Ovary (tissue), 7 donors: ENCODE measurements at regions not wholly inside any gene's neighbourhood (a gene's known extent, or its start where the extent isn't known, plus 50 kb on each side); places are given as distances from the start of the nearest gene placed in this dataset.

Experiments
- DNase-seq, 5 donors: peaks; one replicate each; pipeline ENCODE4 v3.0.0-alpha.2; 2019 to 2020
- H3K27ac ChIP-seq, 2 donors: fragments of 200-600 bp; one replicate each; pipeline versions ENCODE4 v1.5.1 to v1.8.0; 2019 to 2022
- H3K27me3 ChIP-seq: fragments of 200-600 bp; one replicate; pipeline ENCODE4 v1.8.0; 2022
- H3K36me3 ChIP-seq: fragments of 200-600 bp; sonication (generic); one replicate; pipeline ENCODE4 v1.5.1; 2019
- H3K4me1 ChIP-seq: one replicate; pipeline ENCODE4 v1.8.1; 2013; ENCODE audit warnings: mild to moderate bottlenecking, moderate library complexity; ENCODE audit not compliant: insufficient read depth
- H3K4me3 ChIP-seq: fragments of 200-600 bp; sonication (generic); one replicate; pipeline ENCODE4 v1.5.1; 2017
- H3K9me3 ChIP-seq, 2 donors: fragments of 200-600 bp in 1 of 2; sonication (generic) in 1 of 2; one replicate each; pipeline versions ENCODE4 v1.5.1 to v1.8.1; 2013 to 2019; ENCODE audit warnings: mild to moderate bottlenecking in 1 of 2, moderate library complexity in 1 of 2
- CTCF ChIP-seq, 3 donors: fragments of 450-650 bp in 2 of 3; fragments of 200-600 bp in 1 of 3; IDR thresholded peaks; one replicate each; pipeline versions ENCODE4 v1.5.1 to v1.8.0; 2016 to 2022; ENCODE audit warnings: antibody characterized with exemption in 3 of 3, mild to moderate bottlenecking in 1 of 3
- EP300 ChIP-seq: sonication (generic); formaldehyde crosslinking; IDR thresholded peaks from one replicate; pipeline ENCODE4 v1.6.1; 2017; ENCODE audit warnings: antibody characterized with exemption
- POLR2A ChIP-seq: fragments of 450-650 bp; IDR thresholded peaks from one replicate; pipeline ENCODE4 v1.6.1; 2017; ENCODE audit warnings: antibody characterized with exemption, mild to moderate bottlenecking, moderate library complexity
- WGBS, 3 donors: extraction: QIAGEN DNeasy Blood & Tissue Kit in 1 of 3; methylation state at CpG; one replicate each; pipeline versions ENCODE4 v1.1.5 to v1.1.7; 2013 to 2017; 5-methylcytosine and 5-hydroxymethylcytosine counted together
- intact Hi-C, 4 donors: fragments of 100-400 bp; cut with DNase I; formaldehyde crosslinking; loops; one replicate each; pipeline versions ENCODE4 v1.11.0 to v1.15.1; 2022 to 2023
- donor health status: DM: no; HTN: no; CAD: no; lungs with moderate emphysema.
- donor health status: DM: no; HTN: no; CAD: no.
- donor health status: Bipolar disorder and iron deficiency.
- donor health status: DM: no; HTN: no; CAD: no.
- donor health status: DM: yes; HTN: yes; CAD: no.

- intact Hi-C loops: loop anchor here (5.0 to 10.0 kb wide), 4 partner anchors 76 to 846 kb away; no protein-coding TSS in a partner anchor
- TF ChIP-seq CTCF (IDR thresholded peaks at IDR 0.05): no peak
- H3K36me3 ChIP-seq: no peaks in the 10 kb centered on the region
- no peak overlapping the region for H3K27ac ChIP-seq
- no peaks in the 10 kb centered on the region for H3K27me3 ChIP-seq
- H3K4me1 ChIP-seq: peaks cover 1% of the 10 kb centered on the region
- 76 to 83% (median 82%) methylated on average over 5 of the region's 5 CpGs for WGBS, 3 donors
- no peak for DNase-seq
- no peak overlapping the region for H3K4me3 ChIP-seq
- no peaks in the 10 kb centered on the region for H3K9me3 ChIP-seq
Observed at GRCh38 chr11:10938650-10939387, 81.0 kb upstream of the ZBED5 start.

DNA sequence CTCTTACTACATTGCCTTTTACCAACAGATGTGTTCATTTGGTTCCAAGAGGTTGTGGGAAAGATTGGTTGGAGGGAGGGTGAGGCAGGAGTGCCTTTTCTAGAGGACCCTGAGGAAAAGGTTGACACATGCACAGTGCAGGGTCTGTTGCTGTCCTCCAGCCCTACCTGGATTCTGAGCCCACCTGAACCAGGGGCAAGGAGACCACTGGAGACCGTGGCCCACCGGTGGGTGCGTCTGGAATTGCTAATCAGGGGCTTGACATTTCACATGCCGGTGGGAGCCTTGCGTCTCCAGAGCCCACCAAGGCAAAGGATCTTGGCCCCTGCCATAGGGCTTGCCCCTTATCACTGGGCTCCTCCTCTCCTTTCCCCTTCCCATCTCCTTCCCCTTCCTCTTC, 80.4 kb upstream of the ZBED5 start:
- Histone ChIP-seq H3K4me3 (no peak overlapping the region), H3K27ac (no peak overlapping the region), H3K36me3 (no peaks in the 10 kb centered on the region), H3K9me3 (no peaks in the 10 kb centered on the region), H3K4me1 (peaks cover 1% of the 10 kb centered on the region), H3K27me3 (no peaks in the 10 kb centered on the region)
- TF ChIP-seq POLR2A (no peak), CTCF (IDR thresholded peaks at IDR 0.05) (no peak), EP300 (no peak)
- WGBS, 3 donors: 93 to 95% (median 95%) methylated on average over 5 of the region's 5 CpGs
- DNase-seq: no peak
- intact Hi-C loops: loop anchor here (5.0 to 10.0 kb wide), 4 partner anchors 77 to 847 kb away; no protein-coding TSS in a partner anchor

DNA sequence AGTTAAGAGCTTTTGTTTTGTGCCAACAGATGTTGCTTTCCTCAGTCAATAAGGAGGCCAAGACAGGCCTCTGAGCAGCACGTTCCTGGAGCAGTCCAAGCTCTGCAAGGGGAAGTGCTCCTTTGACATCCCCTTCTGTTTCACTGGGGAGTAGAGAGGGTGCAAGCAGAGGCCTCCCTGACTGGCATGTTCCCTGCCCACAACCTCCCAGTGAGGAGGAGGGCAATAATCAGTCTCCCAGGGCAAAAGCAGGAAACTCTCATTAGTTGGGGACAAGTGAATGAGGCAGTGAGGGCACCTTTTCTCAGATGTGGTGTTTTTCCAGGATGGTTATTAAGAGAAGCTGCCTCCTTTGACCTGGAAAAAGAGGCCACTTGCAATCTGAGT, 79.5 kb upstream of the ZBED5 start:
- Histone ChIP-seq H3K27ac (no peak overlapping the region), H3K9me3 (no peaks in the 10 kb centered on the region), H3K27me3 (no peaks in the 10 kb centered on the region), H3K4me3 (no peak overlapping the region), H3K36me3 (no peaks in the 10 kb centered on the region), H3K4me1 (peaks cover 2% of the 10 kb centered on the region)
- 50 to 80% (median 70%) methylated on average over 1 of the region's 1 CpG for WGBS, 3 donors
- intact Hi-C loops: loop anchor here (5.0 to 10.0 kb wide), 4 partner anchors 77 to 847 kb away; no protein-coding TSS in a partner anchor
- no peak for DNase-seq
- TF ChIP-seq CTCF (IDR thresholded peaks at IDR 0.05): no peak
- TF ChIP-seq EP300: no peak

- no peak overlapping the region for H3K4me3 ChIP-seq
- no peak for TF ChIP-seq POLR2A
- no peak for TF ChIP-seq CTCF (IDR thresholded peaks at IDR 0.05)
- TF ChIP-seq EP300: no peak
- no peak for DNase-seq
- no peaks in the 10 kb centered on the region for H3K27me3 ChIP-seq
- H3K27ac ChIP-seq: no peak overlapping the region
- H3K9me3 ChIP-seq: no peaks in the 10 kb centered on the region
- 93 to 96% (median 94%) methylated on average over 5 of the region's 5 CpGs for WGBS, 3 donors
- intact Hi-C loops: loop anchor here (5.0 to 10.0 kb wide), 4 partner anchors 78 to 848 kb away; no protein-coding TSS in a partner anchor
- H3K4me1 ChIP-seq: peaks cover 6% of the 10 kb centered on the region
- no peaks in the 10 kb centered on the region for H3K36me3 ChIP-seq
Observed at GRCh38 chr11:10936626-10937384, 79.0 kb upstream of the ZBED5 start.
